H1 (cell line): ENCODE measurements at regions not wholly inside any gene's neighbourhood (a gene's known extent, or its start where the extent isn't known, plus 50 kb on each side); places are given as distances from the start of the nearest gene placed in this dataset.

Experiments used
- CHD7 ChIP-seq: fragments of 300-600 bp; sonication (generic); IDR thresholded peaks from 2 replicates; pipeline ENCODE4 v1.7.1; 2012; ENCODE audit warnings: low read length, moderate library complexity, mild to moderate bottlenecking, inconsistent platforms; ENCODE audit not compliant: insufficient replicate concordance
- KDM5A ChIP-seq: fragments of 200-600 bp; IDR thresholded peaks from 2 replicates; pipeline ENCODE4 v1.7.1; 2012; ENCODE audit warnings: mild to moderate bottlenecking, low read length, inconsistent platforms, mixed read lengths
- NRF1 ChIP-seq: IDR thresholded peaks from 2 replicates; pipeline ENCODE4 v1.6.1; 2011; ENCODE audit warnings: mild to moderate bottlenecking, low read depth, low read length, improper control_type of control experiment
- POLR2A ChIP-seq, 2 experiments: IDR thresholded peaks; 1 replicate in 1 of 2; 2 replicates in 1 of 2; pipeline ENCODE4 v1.6.1; 2011; ENCODE audit warnings: low read depth in 2 of 2, low read length in 2 of 2, mild to moderate bottlenecking in 2 of 2; ENCODE audit errors: control extremely low read depth in 1 of 2
- POU5F1 ChIP-seq: IDR thresholded peaks from 2 replicates; pipeline ENCODE4 v1.6.1; 2011; ENCODE audit warnings: low read depth, mild to moderate bottlenecking, low read length, moderate library complexity
- SP1 ChIP-seq: IDR thresholded peaks from 2 replicates; pipeline ENCODE4 v1.6.1; 2011; ENCODE audit warnings: low read depth, low read length
- SP4 ChIP-seq: IDR thresholded peaks from 2 replicates; pipeline ENCODE4 v1.6.1; 2012; ENCODE audit warnings: low read length, inconsistent platforms

GRCh38 chr9:86730163-86730928 is 217.0 kb downstream of the GAS1 start (continued):
- TF ChIP-seq CHD7 (no peak), KDM5A (no peak), POLR2A (IDR thresholded peaks at IDR 0.05; ENCODE audit: control extremely low read depth in 1 of 2, low read depth in 2 of 2, low read length in 2 of 2) (no peak), NRF1 (no peak), SP1 (no peak), SP4 (no peak), POU5F1 (no peak)
- TF ChIP-seq, all 59 proteins: peak for 0
